HepG2 (cell line): ENCODE measurements at regions not wholly inside any gene's neighbourhood (a gene's known extent, or its start where the extent isn't known, plus 50 kb on each side); places are given as distances from the start of the nearest gene placed in this dataset.

ENCODE experiments used
- CENPX ChIP-seq: sonication (generic); formaldehyde crosslinking; IDR thresholded peaks from 2 replicates; pipeline ENCODE4 v1.9.0; 2021; ENCODE audit warnings: mild to moderate bottlenecking, missing genetic modification reagents, moderate library complexity
- HNRNPL ChIP-seq: fragments of 200-400 bp; formaldehyde crosslinking; IDR thresholded peaks from 2 replicates; pipeline ENCODE4 v1.6.1; 2017; ENCODE audit warnings: mild to moderate bottlenecking, low read depth, low read length
- MYC ChIP-seq: sonication (generic); formaldehyde crosslinking; IDR thresholded peaks from 2 replicates; pipeline ENCODE4 v1.9.0; 2021; ENCODE audit warnings: missing genetic modification reagents, borderline replicate concordance
- PITX1 ChIP-seq: sonication (generic); formaldehyde crosslinking; IDR thresholded peaks from 2 replicates; pipeline ENCODE4 v1.5.1; 2020; ENCODE audit warnings: mild to moderate bottlenecking, missing genetic modification reagents
- POLR2AphosphoS5 ChIP-seq: IDR thresholded peaks from 2 replicates; pipeline ENCODE4 v1.6.1; 2012; ENCODE audit warnings: low read depth, low read length
- RAD21 ChIP-seq: fragments of 450-650 bp; formaldehyde crosslinking; IDR thresholded peaks from 2 replicates; pipeline ENCODE4 v1.5.0; 2020; ENCODE audit warnings: mild to moderate bottlenecking
- SIN3A ChIP-seq: IDR thresholded peaks from 2 replicates; pipeline ENCODE4 v1.6.1; 2011; ENCODE audit warnings: low read depth, mild to moderate bottlenecking, control low read depth, low read length, borderline replicate concordance
- TAF15 ChIP-seq: fragments of 200-400 bp; formaldehyde crosslinking; IDR thresholded peaks from one replicate; pipeline ENCODE4 v1.6.1; 2018; ENCODE audit warnings: mild to moderate bottlenecking, low read depth, low read length; ENCODE audit not compliant: poor library complexity, severe bottlenecking
- TARDBP ChIP-seq: sonication (generic); formaldehyde crosslinking; IDR thresholded peaks from 2 replicates; pipeline ENCODE4 v1.8.0; 2022; ENCODE audit warnings: mild to moderate bottlenecking, missing genetic modification reagents
- YY1 ChIP-seq: IDR thresholded peaks from 2 replicates; pipeline ENCODE4 v1.6.1; 2011; ENCODE audit warnings: low read length, low read depth, moderate library complexity, mild to moderate bottlenecking; ENCODE audit not compliant: insufficient read depth, insufficient replicate concordance
- ZMYM4 ChIP-seq: sonication (generic); formaldehyde crosslinking; IDR thresholded peaks from 2 replicates; pipeline ENCODE4 v1.8.1; 2023; ENCODE audit warnings: mild to moderate bottlenecking, missing genetic modification reagents

DNA sequence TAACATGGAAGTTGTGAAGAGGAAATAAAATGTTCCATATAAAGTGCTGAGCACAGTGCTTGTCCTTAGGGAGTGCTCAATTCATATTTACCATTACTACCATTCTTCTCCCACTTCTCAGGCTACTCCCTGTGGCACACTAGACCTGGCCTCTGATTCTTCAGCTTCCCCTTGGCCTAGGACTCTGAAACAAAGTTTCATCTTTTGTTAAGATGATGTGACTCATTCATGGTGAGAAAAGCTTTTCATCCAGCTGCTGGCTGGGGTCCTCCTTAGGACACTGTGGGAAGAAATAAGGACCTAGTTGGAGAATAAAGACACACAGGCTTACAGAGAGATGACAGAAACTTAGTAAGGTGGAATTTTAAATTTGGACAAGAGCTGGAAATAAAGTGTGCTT lies 314.8 kb downstream of the CDC5L start:
- TF ChIP-seq POLR2AphosphoS5 (no peak), SIN3A (no peak), RAD21 (CRISPR knock-in tag) (no peak), HNRNPL (no peak), ZMYM4 (CRISPR knock-in tag) (no peak), TAF15 (no peak), TARDBP (CRISPR knock-in tag) (no peak), MYC (CRISPR knock-in tag) (no peak), YY1 (no peak), CENPX (no peak), PITX1 (no peak)
